DOHH2 (cell line): ENCODE measurements at regions not wholly inside any gene's neighbourhood (a gene's known extent, or its start where the extent isn't known, plus 50 kb on each side); places are given as distances from the start of the nearest gene placed in this dataset.

ENCODE experiments used
- H3F3A ChIP-seq: fragments of 200-600 bp; sonication (generic), shearing (Covaris generic); 2 replicates; pipeline ENCODE4 v1.6.0; 2016; ENCODE audit warnings: antibody characterized with exemption, mild to moderate bottlenecking; ENCODE audit not compliant: control insufficient read depth, insufficient read depth
- H3K27ac ChIP-seq: fragments of 200-600 bp; sonication (generic); 2 replicates; pipeline ENCODE4 v1.5.1; 2014; ENCODE audit warnings: low read depth, mild to moderate bottlenecking, low read length, moderate library complexity
- H3K27me3 ChIP-seq: fragments of 200-600 bp; sonication (generic); 2 replicates; pipeline ENCODE4 v1.6.1; 2014; ENCODE audit warnings: mild to moderate bottlenecking, low read length, mixed read lengths; ENCODE audit not compliant: control insufficient read depth
- H3K36me3 ChIP-seq: fragments of 200-600 bp; sonication (generic); 2 replicates; pipeline ENCODE4 v1.6.1; 2014; ENCODE audit warnings: mild to moderate bottlenecking, low read length, moderate library complexity, mixed read lengths; ENCODE audit not compliant: control insufficient read depth
- H3K4me1 ChIP-seq: fragments of 200-600 bp; sonication (generic); 2 replicates; pipeline ENCODE4 v1.6.1; 2014; ENCODE audit warnings: mild to moderate bottlenecking, low read length, mixed read lengths; ENCODE audit not compliant: control insufficient read depth
- H3K4me2 ChIP-seq: fragments of 200-600 bp; sonication (generic); 2 replicates; pipeline ENCODE4 v1.6.0; 2014; ENCODE audit warnings: mild to moderate bottlenecking, low read length, moderate library complexity
- H3K4me3 ChIP-seq: fragments of 200-600 bp; sonication (generic); 2 replicates; pipeline ENCODE4 v1.5.1; 2014; ENCODE audit warnings: mild to moderate bottlenecking, low read length, mixed read lengths
- H3K79me2 ChIP-seq: fragments of 200-600 bp; sonication (generic); 2 replicates; pipeline ENCODE4 v1.6.1; 2014; ENCODE audit warnings: mild to moderate bottlenecking, low read length, mixed read lengths; ENCODE audit not compliant: control insufficient read depth
- H3K9me2 ChIP-seq: fragments of 200-600 bp; sonication (generic); replicated peaks from 2 replicates; pipeline ENCODE4 v1.6.1; 2014; ENCODE audit warnings: mild to moderate bottlenecking, low read length, mixed read lengths; ENCODE audit not compliant: control insufficient read depth
- H3K9me3 ChIP-seq: fragments of 200-600 bp; sonication (generic); 2 replicates; pipeline ENCODE4 v1.6.1; 2014; ENCODE audit warnings: antibody characterized with exemption, low read length, mixed read lengths; ENCODE audit not compliant: control insufficient read depth, insufficient read depth
- H4K20me1 ChIP-seq: fragments of 200-600 bp; sonication (generic); 2 replicates; pipeline ENCODE4 v1.6.0; 2014; ENCODE audit warnings: low read depth, mild to moderate bottlenecking, antibody characterized with exemption, low read length, moderate library complexity; ENCODE audit not compliant: control insufficient read depth, insufficient read depth
- EZH2phosphoT487 ChIP-seq: fragments of 200-600 bp; sonication (generic); IDR thresholded peaks from 2 replicates; pipeline ENCODE4 v1.6.1; 2017; ENCODE audit warnings: borderline replicate concordance, mild to moderate bottlenecking, antibody characterized with exemption, low read length, moderate library complexity, mixed read lengths
- TF ChIP-seq, protein P1 (sequence below): fragments of 200-600 bp; sonication (generic); IDR thresholded peaks from one replicate; pipeline ENCODE4 v1.5.1; 2014; ENCODE audit warnings: antibody characterized with exemption, mild to moderate bottlenecking, low read depth, low read length; ENCODE audit not compliant: poor library complexity, severe bottlenecking

DNA sequence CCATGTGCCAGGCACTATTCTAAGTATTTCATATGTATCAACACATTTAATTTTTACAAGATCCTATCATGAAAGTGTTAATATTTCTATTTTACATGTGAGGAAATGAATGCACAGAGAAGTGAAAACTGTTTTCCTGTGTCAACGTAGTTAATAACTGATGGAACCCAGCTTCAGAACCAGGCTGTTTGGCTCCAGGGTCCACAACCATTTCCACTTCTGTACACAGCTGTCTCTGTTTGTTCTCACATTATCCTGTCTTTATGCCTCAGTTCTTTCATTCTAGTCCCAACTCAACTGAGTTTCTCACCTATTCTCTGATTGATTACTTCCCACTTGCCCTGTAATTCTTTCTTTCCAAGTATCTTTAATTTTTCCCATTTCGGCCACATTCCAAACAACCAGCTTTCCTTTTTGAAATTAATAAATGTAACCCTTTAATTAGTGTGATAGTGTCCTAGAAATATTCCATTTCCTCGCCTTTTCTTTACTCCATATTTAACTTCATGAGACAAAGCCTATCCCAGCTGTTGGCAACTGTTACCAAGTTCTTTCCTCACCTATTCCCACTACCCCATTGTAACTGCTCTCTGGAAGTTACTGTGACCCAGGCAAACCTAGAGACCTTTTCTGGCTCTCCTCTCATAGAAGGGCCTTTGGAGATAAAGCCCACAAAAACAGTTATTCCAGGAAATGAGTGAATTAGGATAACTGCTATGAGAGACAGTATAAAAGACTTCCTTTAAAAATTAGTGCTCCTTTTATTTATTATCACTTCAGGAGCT is 218.7 kb downstream of the RASSF9 start:
- Histone ChIP-seq H4K20me1 (no peaks in the 10 kb centered on the region), H3K9me3 (no peaks in the 10 kb centered on the region), H3K27me3 (no peaks in the 10 kb centered on the region), H3K9me2 (no peaks in the 10 kb centered on the region), H3K27ac (no peak overlapping the region), H3K36me3 (no peaks in the 10 kb centered on the region), H3F3A (no peaks in the 10 kb centered on the region), H3K4me1 (no peaks in the 10 kb centered on the region), H3K4me3 (no peak overlapping the region), H3K79me2 (no peaks in the 10 kb centered on the region), H3K4me2 (no peak overlapping the region)
- TF ChIP-seq, protein P1, sequence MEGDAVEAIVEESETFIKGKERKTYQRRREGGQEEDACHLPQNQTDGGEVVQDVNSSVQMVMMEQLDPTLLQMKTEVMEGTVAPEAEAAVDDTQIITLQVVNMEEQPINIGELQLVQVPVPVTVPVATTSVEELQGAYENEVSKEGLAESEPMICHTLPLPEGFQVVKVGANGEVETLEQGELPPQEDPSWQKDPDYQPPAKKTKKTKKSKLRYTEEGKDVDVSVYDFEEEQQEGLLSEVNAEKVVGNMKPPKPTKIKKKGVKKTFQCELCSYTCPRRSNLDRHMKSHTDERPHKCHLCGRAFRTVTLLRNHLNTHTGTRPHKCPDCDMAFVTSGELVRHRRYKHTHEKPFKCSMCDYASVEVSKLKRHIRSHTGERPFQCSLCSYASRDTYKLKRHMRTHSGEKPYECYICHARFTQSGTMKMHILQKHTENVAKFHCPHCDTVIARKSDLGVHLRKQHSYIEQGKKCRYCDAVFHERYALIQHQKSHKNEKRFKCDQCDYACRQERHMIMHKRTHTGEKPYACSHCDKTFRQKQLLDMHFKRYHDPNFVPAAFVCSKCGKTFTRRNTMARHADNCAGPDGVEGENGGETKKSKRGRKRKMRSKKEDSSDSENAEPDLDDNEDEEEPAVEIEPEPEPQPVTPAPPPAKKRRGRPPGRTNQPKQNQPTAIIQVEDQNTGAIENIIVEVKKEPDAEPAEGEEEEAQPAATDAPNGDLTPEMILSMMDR: no peak
- no peak for TF ChIP-seq EZH2phosphoT487

DNA sequence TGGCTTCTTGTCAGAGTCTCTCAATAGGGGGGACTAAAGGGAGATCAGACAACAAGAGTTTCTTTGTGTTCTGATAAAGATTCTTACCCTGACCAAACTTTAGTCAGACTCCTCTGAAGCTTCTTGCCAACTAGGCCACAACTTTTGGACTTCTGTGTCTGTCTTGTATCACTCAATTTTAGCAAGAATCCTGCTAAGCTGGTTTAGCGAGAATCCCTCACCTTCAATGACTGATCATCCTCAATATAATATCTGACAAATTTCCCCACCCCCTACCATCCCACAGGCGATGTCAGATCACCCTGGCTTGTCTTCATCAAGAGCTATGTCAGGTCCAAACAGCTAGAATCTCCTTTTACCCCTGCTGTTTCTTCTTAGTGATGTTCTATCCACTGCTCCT is 215.2 kb downstream of the RASSF9 start:
- no peak overlapping the region for H3K4me3 ChIP-seq
- H4K20me1 ChIP-seq: no peaks in the 10 kb centered on the region
- no peak overlapping the region for H3K4me2 ChIP-seq
- H3K36me3 ChIP-seq: no peaks in the 10 kb centered on the region
- H3K27ac ChIP-seq: no peak overlapping the region
- no peaks in the 10 kb centered on the region for H3K4me1 ChIP-seq
- H3K9me2 ChIP-seq: no peaks in the 10 kb centered on the region
- TF ChIP-seq, protein P1: no peak
- TF ChIP-seq EZH2phosphoT487: no peak
- H3F3A ChIP-seq: no peaks in the 10 kb centered on the region
- no peaks in the 10 kb centered on the region for H3K9me3 ChIP-seq
- no peaks in the 10 kb centered on the region for H3K27me3 ChIP-seq
- no peaks in the 10 kb centered on the region for H3K79me2 ChIP-seq

DNA sequence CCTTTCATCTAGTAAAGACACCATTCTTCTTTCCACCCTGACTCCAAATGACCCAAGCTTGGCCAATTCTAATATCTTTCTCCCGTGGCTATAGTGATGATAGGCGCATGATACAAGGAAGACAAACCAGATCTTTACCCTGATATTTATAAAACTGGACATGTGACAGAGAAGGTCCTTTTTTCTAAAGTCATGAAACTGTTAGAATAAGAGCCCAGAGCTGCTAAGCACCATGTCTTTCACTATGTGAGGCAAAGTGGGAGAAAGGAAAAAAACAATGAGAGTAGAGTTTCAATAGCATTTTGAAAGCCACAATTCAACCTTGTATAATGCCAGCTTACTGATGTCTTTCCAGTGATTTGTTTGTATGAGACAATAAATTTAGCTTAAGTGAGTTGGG is 212.4 kb downstream of the RASSF9 start:
- H3K4me2 ChIP-seq: no peak overlapping the region
- H3K36me3 ChIP-seq: no peaks in the 10 kb centered on the region
- no peak overlapping the region for H3K4me3 ChIP-seq
- H3K9me3 ChIP-seq: no peaks in the 10 kb centered on the region
- no peaks in the 10 kb centered on the region for H3K27me3 ChIP-seq
- H4K20me1 ChIP-seq: no peaks in the 10 kb centered on the region
- no peaks in the 10 kb centered on the region for H3F3A ChIP-seq
- no peak overlapping the region for H3K27ac ChIP-seq
- H3K4me1 ChIP-seq: no peaks in the 10 kb centered on the region
- H3K79me2 ChIP-seq: no peaks in the 10 kb centered on the region
- no peak for TF ChIP-seq EZH2phosphoT487
- TF ChIP-seq, protein P1: no peak
- H3K9me2 ChIP-seq: no peaks in the 10 kb centered on the region
